ENCODE measurements at regions not wholly inside any gene's neighbourhood (a gene's known extent, or its start where the extent isn't known, plus 50 kb on each side); places are given as distances from the start of the nearest gene placed in this dataset.

DNA sequence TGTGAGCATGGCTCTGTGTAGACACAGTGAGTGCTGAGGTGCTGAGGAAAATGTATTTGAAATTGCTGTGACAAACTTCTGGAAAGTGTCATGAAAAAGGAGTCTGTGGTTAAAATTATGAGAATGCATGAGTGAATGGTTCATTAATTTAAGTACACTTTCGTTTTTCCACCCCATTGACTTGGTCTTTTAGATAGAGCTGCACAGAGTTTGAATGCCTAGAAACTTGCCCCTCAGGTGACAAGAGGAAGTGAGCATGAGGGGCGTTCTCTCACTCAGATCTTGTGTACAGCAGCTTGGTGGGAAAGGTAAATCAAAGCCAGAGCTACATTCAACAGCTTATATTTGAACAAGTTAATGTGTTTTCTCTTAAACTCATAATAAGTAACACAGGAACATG, 296.8 kb downstream of the WDR72 start:
- DNase-seq (ENCODE audit: low read depth, low spot score) = no peak
- in situ Hi-C loops (cut with HindIII; ENCODE audit: low pct_unique_long_range_greater_than_20kb, low sequenced_read_pairs) = no loop called here

DNA sequence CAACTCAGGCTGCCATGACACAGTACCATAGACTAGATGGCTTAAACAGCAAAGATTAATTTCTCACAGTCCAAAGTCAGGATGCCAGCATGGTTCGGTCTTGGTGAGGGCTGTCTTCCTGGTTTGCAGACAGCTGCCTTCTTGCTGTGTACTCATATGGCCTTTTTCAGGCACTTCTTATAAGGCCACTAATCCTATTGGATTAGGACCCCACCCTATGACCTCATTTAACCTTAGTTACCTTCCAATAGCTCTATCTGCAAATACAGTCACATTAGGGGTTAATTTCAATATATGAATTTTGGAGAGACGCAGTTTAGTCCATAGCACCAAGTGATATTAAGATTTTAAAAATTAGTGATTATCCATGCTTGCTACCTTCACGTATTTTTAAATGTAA, 297.8 kb downstream of the WDR72 start:
- in situ Hi-C loops (cut with HindIII; ENCODE audit: low pct_unique_long_range_greater_than_20kb, low sequenced_read_pairs) = no loop called here
- DNase-seq (ENCODE audit: low read depth, low spot score) = no peak

DNA sequence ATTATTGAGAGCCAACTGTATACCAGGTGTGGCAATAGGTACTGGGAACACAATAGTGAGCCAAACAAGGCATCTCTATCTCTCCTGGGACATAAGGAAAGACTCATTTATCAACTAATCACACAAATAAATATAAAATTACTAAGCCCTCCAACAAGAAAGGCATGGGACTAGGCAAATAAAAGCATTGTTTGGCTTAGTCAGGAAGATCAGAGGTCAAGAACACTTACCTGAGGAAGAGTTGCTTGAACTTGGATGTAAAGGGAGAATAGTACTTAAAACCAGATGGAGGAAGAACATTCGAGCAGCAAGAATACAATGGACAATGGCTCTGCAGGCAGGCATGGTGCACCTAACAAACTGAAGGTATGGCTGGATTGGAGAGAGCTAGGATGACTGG, 300.7 kb downstream of the WDR72 start:
- DNase-seq (ENCODE audit: low read depth, low spot score) = no peak
- in situ Hi-C loops (cut with HindIII; ENCODE audit: low pct_unique_long_range_greater_than_20kb, low sequenced_read_pairs) = no loop called here

DNA sequence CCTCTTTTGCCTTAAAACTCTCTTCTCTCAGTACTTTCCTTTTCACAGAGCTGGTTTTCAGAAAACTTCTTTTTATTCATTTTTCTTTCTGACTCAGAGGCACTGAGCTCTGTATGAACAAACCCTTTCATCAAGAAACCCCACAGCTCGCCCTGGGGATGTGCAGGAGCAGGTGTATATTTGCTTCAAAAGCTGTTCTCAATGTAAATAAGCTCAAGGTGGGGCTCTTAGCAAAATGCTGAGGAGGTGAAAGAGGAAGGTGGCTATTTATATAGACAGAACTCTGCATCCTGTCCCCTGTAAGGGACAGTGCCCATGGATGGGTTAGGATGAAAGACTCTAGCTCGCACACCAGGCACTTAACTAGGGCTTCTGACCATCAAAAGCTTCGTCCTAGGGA, 302.0 kb downstream of the WDR72 start:
- no peak for DNase-seq (ENCODE audit: low read depth, low spot score)
- in situ Hi-C loops (cut with HindIII; ENCODE audit: low pct_unique_long_range_greater_than_20kb, low sequenced_read_pairs) = no loop called here

DNA sequence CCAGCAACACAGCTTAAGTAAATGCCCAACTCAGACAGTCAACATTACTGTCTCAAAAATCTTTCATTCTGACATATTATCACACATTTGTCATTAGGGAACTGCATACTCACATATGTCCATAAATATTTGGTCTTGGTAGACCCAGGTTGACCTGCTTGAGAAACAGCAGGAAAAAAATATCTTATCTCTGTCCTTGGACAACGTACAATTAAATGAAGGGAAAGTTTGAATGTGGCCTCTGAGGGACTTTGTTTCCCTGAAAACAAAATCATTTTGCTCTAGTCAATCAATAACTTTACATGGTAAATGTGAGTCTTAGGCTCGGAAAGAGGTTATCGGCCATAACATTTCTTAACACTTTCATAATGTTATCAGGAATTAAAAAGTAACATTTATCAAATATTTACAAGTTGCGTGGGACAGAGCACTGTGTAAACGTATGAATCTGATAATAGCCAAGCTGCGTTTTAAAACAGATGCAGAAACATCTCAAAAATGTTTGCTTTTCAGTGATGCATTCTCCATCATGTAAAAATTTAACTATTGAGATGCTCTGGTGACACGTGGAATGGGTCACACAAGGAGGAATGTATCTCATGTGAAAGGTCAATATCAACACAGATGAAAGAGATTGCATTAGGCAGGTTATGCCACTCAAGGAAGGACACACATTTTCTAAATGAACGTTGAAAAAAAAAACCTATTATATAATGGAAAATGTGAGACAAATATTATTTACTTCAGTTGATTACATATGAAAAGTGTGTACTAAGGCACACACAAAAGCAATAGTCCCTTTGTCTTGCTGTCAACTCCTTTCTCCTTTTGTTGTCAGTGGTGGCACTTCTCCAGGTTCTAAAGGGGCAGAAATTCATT, 304.4 kb downstream of the WDR72 start:
- no peak for DNase-seq (ENCODE audit: low read depth, low spot score)

DNA sequence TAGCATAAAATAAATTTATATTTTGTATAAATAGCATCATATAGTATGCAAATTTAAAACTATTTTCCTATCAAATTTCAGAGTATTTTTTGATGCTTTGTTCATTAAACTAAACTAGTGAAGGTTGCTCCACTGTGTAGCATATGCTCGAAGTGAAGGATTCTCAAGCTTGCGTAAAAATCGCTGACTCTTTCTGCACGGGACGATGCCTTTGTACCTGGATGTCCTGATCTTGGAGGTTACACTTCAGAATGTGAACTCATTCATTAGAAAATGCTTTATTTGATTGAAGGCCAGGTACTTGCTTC, 305.0 kb downstream of the WDR72 start:
- no peak for DNase-seq (ENCODE audit: low read depth, low spot score)
- in situ Hi-C loops (cut with HindIII; ENCODE audit: low pct_unique_long_range_greater_than_20kb, low sequenced_read_pairs) = no loop called here

More for the DNA sequence above, 304.4 kb downstream of the WDR72 start:
- in situ Hi-C loops (cut with HindIII; ENCODE audit: low pct_unique_long_range_greater_than_20kb, low sequenced_read_pairs) = no loop called here

DNA sequence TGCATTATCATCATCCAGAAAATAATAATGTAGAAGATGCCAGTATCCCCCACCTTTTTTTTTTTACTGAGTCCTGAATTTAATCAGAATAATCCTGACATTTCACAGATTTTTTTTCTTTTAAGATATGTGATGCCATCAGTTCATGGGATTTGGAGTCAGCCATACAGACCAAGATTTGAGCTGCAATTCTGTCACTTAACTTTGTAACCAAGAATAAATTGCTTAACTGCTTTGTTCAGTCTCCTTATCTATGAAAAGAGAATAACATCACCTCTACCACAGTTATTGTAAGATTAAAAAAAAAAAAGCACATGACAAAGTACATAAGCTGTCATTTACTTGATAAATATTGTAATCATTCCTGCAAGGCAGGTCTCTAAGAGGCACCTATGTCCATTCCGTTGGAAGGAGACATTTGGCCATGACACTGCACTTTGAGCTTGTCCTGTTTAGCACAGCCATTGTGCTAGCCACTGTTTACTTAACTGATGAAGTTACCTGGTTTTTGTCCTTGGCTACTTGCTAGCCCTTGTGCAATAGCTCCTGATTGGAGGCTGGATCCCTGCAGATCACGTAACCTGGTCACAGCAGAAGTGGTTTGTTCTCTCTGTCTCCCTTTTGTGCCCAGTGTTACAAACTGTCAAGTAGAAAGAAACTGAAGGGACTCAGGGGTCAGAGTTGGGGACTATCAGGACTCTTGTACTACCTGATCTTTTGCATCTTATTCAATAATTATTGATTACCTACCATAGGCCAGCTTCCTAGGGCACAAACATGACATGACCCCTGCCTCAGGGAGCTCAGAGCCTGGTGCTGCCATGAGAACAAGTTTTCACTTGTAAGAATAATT, 306.0 kb downstream of the WDR72 start:
- no peak for DNase-seq (ENCODE audit: low read depth, low spot score)
- in situ Hi-C loops (cut with HindIII; ENCODE audit: low pct_unique_long_range_greater_than_20kb, low sequenced_read_pairs) = no loop called here

DNA sequence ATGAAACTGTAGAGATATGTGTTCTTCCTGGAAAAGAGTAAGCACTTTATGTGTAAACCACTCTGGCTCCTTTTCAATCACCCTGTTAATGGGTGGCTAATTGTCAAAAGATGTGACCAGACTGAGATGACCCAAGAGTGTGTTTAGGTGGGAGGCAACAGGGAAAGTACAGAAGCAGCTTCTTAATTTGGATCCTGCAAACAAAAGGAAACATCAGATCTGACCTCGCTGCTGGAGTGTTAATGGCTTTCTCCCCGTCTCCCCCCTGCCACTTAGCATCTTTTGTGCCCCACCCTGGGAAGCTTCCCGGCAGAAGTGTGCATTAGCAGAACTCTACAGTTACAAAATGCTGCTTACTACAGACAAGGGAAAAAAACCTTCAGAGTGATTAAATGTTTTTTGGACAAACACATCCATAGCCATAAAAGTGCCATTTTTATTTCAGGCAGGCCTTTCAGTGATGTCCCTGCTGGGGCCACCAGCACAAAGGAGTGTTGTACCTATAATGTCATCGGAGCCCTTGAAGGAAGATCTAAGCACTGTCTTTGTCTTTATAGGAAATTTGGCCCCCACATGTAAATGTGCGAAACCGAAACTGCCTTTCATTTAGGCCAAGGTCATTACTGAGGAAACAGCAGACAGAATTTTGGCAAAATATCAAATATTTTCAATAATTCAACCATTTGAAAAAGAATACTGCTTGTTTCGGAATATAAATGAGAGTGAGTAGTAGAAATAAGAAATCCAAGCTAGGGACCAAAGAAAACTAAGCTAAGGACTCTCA, 311.0 kb downstream of the WDR72 start:
- in situ Hi-C loops (cut with HindIII; ENCODE audit: low pct_unique_long_range_greater_than_20kb, low sequenced_read_pairs) = no loop called here
- DNase-seq (ENCODE audit: low read depth, low spot score) = peak; percentile 45

DNA sequence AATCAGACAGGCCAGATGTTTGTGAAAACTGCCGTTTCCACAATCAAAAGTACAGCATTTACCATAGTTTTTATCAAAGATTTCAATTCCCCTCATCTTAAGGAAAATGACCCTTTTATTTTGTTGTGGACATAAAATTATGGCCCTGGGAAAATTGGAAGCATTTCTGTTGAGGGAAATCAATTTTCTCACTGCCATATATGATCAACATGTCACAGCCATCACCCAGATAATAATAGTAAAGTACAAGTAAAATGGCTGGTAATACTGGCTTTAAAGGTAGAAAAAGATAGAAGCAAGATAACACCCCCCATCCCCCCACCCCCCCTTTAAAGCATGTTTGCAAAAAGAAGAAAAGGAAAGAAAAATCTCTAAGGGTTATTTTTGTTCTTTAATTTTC, 311.7 kb downstream of the WDR72 start:
- DNase-seq (ENCODE audit: low read depth, low spot score) = no peak
- in situ Hi-C loops (cut with HindIII; ENCODE audit: low pct_unique_long_range_greater_than_20kb, low sequenced_read_pairs) = no loop called here

DNA sequence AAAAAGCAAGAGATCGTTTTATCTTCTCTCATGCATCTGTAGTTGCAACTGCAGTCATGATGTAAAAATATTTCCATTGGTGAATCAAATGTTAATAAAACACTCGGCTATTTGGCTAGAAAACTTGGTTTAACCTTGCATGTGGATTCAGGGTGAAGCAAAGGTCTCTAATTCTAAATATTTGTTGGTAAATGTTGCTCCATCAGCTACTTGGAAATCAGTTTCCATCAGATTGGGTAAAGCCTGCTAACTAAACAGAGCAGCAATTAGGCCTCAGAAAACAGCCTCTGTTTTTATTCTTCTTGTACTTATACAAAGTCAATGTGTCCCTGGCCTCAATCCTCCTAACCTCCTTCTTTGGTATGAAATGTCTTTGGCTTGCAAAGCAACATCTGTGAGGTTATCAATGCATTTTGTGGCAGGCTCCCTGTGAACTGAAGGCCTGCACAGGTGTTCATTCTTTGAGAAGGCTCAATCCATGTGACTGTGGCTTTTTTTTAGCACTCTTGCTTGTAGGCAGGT, 312.3 kb downstream of the WDR72 start:
- in situ Hi-C loops (cut with HindIII; ENCODE audit: low pct_unique_long_range_greater_than_20kb, low sequenced_read_pairs) = no loop called here

DNA sequence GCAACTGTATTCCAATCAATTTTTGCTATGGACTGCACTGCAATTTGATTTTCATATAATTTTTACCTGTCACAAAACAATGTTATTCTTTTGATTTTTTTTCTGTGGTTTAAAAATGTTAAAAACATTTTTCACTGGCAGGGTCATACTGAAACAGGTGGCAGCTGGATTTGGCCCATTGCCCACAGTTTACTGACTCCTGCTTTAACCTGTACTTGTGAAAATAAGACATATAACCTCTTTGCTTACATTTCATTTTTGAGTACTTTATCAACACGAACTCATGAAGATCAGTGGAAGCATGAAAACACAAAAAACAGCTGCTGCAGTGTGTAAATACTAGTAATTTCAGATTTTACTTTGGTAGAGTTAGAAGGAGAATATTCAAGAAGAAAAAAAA, 313.1 kb downstream of the WDR72 start:
- in situ Hi-C loops (cut with HindIII; ENCODE audit: low pct_unique_long_range_greater_than_20kb, low sequenced_read_pairs) = no loop called here
- DNase-seq (ENCODE audit: low read depth, low spot score) = no peak

More for the DNA sequence above, 312.3 kb downstream of the WDR72 start:
- DNase-seq (ENCODE audit: low read depth, low spot score) = no peak

DNA sequence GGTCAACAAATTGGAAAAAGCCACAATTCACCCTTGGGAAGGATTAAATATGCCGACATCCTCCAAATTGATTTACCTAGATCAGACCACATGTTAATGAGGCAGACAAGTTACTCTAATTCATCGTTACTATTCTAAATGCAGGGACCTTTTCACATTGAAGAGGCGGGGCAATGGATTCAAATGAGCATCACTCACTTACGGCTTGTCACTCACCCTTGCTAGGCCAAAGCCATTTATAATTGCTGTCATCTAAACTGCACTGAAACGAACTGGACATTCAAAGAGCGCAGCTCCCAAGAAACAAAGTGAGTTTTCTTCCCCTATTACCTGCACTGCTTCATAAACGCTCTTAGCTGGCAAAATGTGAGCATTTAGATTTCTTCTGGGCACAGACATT, 313.9 kb downstream of the WDR72 start:
- no peak for DNase-seq (ENCODE audit: low read depth, low spot score)
- in situ Hi-C loops (cut with HindIII; ENCODE audit: low pct_unique_long_range_greater_than_20kb, low sequenced_read_pairs) = no loop called here

DNA sequence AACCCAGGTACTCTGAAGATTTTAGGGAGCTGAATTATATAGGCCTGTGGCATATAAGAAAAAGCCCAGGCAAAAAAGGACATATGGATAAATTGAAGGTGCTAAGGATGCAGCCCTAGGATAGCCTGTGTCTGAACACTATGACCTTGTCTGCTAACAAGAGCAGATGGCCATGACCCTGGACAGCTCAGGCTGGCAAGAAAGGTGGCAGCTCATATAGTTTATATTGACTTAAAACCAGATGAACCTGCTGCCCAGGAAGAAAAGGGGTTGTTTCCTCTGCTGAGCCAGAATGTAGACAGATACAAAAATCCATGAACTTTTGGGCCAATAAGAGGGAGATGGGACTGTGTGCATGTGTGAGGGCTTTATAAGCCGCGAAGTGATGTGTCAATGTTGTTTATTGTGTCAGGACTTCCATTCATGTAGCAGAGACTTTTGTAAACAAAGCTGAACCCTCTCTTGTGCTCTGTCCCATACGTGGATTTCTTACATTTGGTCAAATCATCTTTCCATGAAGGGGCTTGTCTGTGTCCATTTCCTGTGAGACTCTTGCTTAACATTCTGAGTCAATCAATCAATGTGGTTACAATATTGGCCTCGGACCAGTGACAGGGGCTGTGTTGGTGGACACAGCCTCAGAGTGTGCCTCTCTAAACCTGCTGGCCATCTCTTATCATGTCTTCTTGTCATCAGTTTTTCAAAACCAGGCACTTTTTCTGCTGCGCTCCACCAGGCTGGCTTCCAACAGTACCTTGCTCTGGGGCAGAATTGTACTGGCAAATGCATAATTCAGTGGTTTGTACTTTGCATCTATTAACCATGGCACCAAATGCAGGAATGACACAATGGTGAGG, 321.2 kb downstream of the WDR72 start:
- no peak for DNase-seq (ENCODE audit: low read depth, low spot score)
- in situ Hi-C loops (cut with HindIII; ENCODE audit: low pct_unique_long_range_greater_than_20kb, low sequenced_read_pairs) = no loop called here

DNA sequence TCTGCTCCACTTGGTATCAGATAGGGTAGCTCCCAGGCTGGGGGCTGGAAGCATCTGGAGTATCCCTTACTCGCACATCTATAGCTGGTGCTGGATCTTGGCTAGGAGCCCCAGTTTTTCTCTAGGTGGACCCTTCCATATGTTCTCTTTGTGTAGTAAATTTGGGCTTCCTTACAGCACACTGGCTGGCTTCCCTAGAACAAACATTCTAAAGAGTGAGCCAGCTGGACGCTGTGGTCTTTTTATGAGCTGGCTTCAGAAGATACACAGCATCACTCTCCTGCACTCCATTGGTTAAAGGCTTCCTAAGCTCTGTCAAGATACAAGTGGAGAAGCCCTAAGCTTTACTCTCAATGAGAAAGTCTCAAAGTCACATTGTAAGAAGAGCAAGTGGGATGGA, 322.1 kb downstream of the WDR72 start:
- in situ Hi-C loops (cut with HindIII; ENCODE audit: low pct_unique_long_range_greater_than_20kb, low sequenced_read_pairs) = no loop called here
- DNase-seq (ENCODE audit: low read depth, low spot score) = no peak

DNA sequence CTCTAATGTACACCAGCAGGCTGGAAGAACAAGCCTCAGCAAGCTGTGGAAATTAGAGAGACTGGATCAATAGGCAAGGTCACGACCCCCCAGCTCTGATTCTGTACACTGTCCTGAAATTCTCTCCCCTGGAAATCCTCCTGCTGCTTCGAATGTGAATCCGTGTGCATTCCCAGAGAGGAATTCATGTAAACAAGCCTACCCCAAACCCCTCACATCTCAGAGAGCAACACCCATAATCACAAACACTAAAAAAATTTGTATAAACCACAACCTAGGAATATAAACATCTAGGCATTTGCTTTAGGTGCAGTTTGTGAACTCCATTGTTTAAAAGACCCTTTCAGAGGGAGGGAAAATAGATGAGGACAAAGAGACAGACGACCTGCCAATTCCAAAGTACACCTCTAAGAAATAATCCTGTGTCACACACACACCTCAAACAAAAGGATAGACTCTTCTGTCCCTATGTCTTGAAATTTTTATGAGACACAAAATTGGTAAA, 325.2 kb downstream of the WDR72 start:
- in situ Hi-C loops (cut with HindIII; ENCODE audit: low pct_unique_long_range_greater_than_20kb, low sequenced_read_pairs) = no loop called here
- no peak for DNase-seq (ENCODE audit: low read depth, low spot score)

DNA sequence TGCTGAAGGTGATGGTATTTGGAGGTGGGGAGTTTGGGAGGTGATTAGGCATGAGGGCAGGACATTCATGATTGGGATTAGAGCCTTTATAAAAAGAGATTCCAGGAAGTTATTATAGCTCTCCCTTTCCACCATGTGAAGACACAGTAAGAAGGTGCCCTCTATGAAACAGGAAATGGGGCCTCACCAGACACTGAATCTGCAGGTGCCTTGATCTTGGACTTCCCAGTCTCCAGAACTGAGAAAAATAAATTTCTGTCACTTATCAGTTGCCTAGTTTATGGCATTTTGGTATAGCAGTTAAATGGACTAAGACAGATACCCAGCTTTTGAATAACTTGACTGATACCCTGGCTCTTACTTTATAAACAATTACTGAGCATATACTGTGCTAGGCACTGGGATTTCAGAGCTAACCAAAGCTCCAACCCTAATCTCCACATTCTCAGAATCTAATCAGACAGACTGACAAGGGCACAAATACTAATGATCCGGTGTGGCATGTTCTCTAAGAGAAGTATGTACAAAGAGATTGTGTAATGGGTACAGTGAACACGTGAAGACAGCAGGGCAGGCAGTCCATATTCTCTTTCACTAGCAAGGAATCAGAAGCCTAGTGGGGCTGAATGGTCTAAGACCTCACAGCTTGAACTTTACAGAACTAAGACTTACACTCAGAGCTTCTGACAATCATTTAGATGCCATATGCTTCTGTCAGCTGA, 343.1 kb downstream of the WDR72 start:
- in situ Hi-C loops (cut with HindIII; ENCODE audit: low pct_unique_long_range_greater_than_20kb, low sequenced_read_pairs) = no loop called here

More for the DNA sequence above, 343.1 kb downstream of the WDR72 start:
- DNase-seq (ENCODE audit: low read depth, low spot score) = no peak
